ENCODE measurements at regions not wholly inside any gene's neighbourhood (a gene's known extent, or its start where the extent isn't known, plus 50 kb on each side); places are given as distances from the start of the nearest gene placed in this dataset.

DNA sequence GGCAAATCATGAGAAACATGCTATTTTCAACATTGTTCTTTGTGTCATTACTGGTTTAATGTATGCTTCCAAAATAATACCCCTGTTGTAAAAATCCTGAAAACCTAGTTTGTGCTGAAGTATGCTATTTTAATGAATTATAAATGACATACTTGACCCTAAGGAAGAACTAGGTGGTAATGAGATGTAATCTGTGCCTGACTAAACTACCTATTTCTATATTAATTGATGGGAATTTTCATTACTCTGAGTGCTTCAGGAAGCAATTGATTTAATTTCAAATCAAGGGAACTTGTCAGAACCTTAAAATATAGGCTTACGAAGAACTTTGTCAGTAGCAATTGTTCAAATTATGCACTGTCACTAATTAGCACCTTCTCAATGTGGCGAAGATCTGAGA lies 1005.6 kb upstream of the SLC10A2 start:
- CTCF ChIA-PET: no interaction called here
- Mint-ChIP-seq H3K4me3 (no peak overlapping the region), H3K27me3 (no peaks in the 10 kb centered on the region), H3K36me3 (ENCODE audit: low read depth) (no peaks in the 10 kb centered on the region), H3K4me1 (ENCODE audit: low read depth) (no peaks in the 10 kb centered on the region), H3K27ac (no peak overlapping the region), H3K9me3 (peaks cover 2% of the 10 kb centered on the region)
- TF ChIP-seq CTCF (IDR thresholded peaks at IDR 0.05): no peak
- DNase-seq (no peak), ATAC-seq (no peak)
- intact Hi-C loops (cut with micrococcal nuclease): no loop called here
- POLR2A ChIA-PET: no interaction called here

DNA sequence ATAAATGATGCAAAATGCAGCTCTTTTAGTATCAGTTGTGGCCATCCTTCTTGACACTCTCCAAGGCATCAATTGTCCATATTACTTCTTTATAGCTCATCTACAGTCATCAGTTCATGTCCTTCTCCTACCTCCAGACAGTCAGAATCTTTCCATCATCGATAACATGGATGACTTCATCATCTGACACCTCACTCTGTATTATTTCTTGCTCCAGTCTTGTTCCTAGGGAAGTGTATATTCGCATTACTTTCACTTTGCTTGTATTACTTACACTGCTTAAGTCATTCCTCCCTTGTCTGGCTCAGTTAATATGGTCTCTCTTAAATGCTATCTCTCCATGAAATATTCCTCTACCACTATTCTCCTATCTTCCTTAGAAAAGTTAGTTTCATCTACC lies 999.1 kb upstream of the SLC10A2 start:
- Mint-ChIP-seq H3K9me3 (peaks cover 16% of the 10 kb centered on the region), H3K27ac (no peak overlapping the region), H3K4me3 (no peak overlapping the region), H3K36me3 (ENCODE audit: low read depth) (no peaks in the 10 kb centered on the region), H3K27me3 (no peaks in the 10 kb centered on the region), H3K4me1 (ENCODE audit: low read depth) (no peaks in the 10 kb centered on the region)
- ChIA-PET CTCF (no interaction called here), POLR2A (no interaction called here)
- no peak for ATAC-seq
- no peak for TF ChIP-seq CTCF (IDR thresholded peaks at IDR 0.05)
- DNase-seq: no peak
- intact Hi-C loops (cut with micrococcal nuclease): no loop called here

GRCh38 chr13:104057861-104058260 lies 991.6 kb upstream of the SLC10A2 start:
- H3K27ac Mint-ChIP-seq: no peak overlapping the region
- TF ChIP-seq CTCF (IDR thresholded peaks at IDR 0.05): no peak
- intact Hi-C loops (cut with micrococcal nuclease): no loop called here
- ATAC-seq (no peak), DNase-seq (no peak)
- H3K4me1 Mint-ChIP-seq (ENCODE audit: low read depth): no peaks in the 10 kb centered on the region
- H3K9me3 Mint-ChIP-seq: peaks cover 13% of the 10 kb centered on the region
- H3K4me3 Mint-ChIP-seq: no peak overlapping the region
- POLR2A ChIA-PET: no interaction called here
- H3K27me3 Mint-ChIP-seq: no peaks in the 10 kb centered on the region
- CTCF ChIA-PET: no interaction called here
- H3K36me3 Mint-ChIP-seq (ENCODE audit: low read depth): no peaks in the 10 kb centered on the region

- ChIA-PET CTCF (no interaction called here), POLR2A (no interaction called here)
- H3K27me3 Mint-ChIP-seq: no peaks in the 10 kb centered on the region
- H3K27ac Mint-ChIP-seq: no peak overlapping the region
- H3K9me3 Mint-ChIP-seq: peaks cover 3% of the 10 kb centered on the region
- TF ChIP-seq CTCF (IDR thresholded peaks at IDR 0.05): no peak
- ATAC-seq: no peak
- no peaks in the 10 kb centered on the region for H3K4me1 Mint-ChIP-seq (ENCODE audit: low read depth)
- H3K4me3 Mint-ChIP-seq: no peak overlapping the region
- no peaks in the 10 kb centered on the region for H3K36me3 Mint-ChIP-seq (ENCODE audit: low read depth)
- intact Hi-C loops (cut with micrococcal nuclease): no loop called here
- no peak for DNase-seq
Measured at GRCh38 chr13:104045907-104046306, 979.7 kb upstream of the SLC10A2 start.

DNA sequence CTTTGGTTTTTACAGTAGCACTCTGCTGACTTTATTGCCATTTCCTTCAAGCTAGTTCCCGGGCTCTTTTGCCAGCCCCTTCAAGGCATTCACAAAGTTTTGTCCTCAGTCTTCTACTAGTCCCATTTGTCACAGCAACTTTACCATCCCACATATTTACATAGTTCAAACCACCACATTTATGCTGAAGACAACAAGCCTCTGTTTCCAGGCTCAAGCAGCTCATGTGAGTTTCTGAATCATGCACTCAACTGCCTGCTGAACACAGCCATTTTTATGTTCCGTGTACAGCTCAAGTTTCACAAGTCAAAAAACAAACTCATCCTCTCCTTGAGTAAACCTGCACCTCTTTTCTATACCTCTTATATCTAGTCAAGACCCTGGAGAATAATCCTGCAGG lies 977.0 kb upstream of the SLC10A2 start:
- H3K27me3 Mint-ChIP-seq: no peaks in the 10 kb centered on the region
- DNase-seq: no peak
- intact Hi-C loops (cut with micrococcal nuclease): no loop called here
- no peak overlapping the region for H3K27ac Mint-ChIP-seq
- ChIA-PET CTCF (no interaction called here), POLR2A (no interaction called here)
- no peak overlapping the region for H3K4me3 Mint-ChIP-seq
- H3K4me1 Mint-ChIP-seq (ENCODE audit: low read depth): no peaks in the 10 kb centered on the region
- no peaks in the 10 kb centered on the region for H3K36me3 Mint-ChIP-seq (ENCODE audit: low read depth)
- TF ChIP-seq CTCF (IDR thresholded peaks at IDR 0.05): no peak
- peaks cover 3% of the 10 kb centered on the region for H3K9me3 Mint-ChIP-seq
- no peak for ATAC-seq

Measured in activated CD8-positive, alpha-beta T cell treated with anti-CD3 and anti-CD28 coated beads for 36 hours (primary cell).